Pulmonary artery endothelial cell (primary cell): ENCODE measurements at regions not wholly inside any gene's neighbourhood (a gene's known extent, or its start where the extent isn't known, plus 50 kb on each side); places are given as distances from the start of the nearest gene placed in this dataset.

Source experiments
- DNase-seq: peaks from one replicate; pipeline ENCODE4 v3.0.0-alpha.2; 2011; ENCODE audit warnings: low read depth, low spot score

DNA sequence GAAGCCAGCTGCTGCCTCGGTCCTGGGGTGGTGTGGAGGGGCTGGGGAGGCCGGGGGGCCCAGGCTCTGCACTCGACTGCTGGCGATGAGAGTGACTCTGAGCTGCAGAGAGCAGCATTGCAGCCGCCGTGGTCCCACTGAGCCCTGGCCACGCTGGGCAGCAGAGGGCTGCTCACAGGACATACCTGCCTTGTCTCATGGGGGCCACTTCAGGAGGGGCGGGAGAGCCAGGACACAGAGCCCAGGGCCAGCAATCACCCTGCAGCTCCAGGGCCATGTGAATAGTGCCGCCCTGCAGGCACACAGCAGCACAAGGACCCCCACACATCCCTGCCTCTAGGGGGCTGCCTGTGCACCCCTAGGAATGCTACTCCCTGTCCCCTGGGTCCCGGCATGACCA is 147.0 kb downstream of the CRYBB2 start:
- no peak for DNase-seq

DNA sequence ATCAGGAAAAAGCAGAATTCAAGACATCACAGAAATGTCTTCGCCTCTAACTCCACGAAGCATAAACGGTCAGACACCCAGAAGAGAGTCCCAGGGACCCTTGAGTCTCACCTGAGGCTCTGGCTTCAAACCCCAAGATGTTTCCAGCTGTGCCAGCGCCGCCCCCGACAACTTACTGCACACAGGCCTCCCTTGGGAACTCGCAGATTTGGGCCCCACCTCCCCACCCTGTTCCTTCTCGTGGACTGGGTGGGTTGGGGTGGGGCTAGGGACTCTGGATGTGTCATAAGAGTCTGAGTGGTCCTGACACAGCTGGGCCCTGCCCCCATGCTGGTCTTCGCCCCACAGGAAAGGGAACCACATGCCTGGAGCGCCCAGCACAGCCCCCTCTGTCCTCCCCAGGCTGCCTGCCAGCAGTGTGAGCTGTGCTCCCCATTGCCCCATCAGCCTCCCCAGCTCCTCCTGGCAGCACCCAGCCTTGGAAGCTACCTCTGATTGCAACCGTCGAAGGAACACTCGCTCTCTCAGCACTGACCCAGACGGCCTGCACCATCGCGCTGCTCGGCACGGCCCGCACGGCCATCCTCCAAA is 147.5 kb downstream of the CRYBB2 start:
- no peak for DNase-seq

- no peak for DNase-seq
These were observed 148.3 kb downstream of the CRYBB2 start for GRCh38 chr22:25367756-25368155.

- DNase-seq, result no peak
These were observed 148.8 kb downstream of the CRYBB2 start for GRCh38 chr22:25368271-25368670.

DNA sequence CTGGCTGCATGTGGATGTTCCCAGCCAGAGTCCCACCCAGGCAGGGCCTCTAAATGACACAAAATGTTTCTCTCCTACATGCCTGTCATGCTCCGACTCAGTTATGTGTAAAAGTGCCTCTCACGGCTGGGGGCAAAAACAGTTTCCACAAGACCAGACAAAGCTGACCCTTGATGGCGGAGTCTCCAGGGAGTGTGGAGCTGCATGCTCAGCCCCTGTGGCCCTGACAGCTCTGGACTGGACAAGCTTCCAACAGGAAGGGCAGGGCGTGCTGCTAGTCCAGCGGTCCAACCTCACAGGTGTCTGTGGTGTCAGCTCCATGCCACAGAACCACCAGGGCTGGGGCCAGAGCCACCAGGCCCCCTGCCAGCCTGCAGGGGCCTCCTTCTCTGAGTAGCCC is 149.6 kb downstream of the CRYBB2 start:
- DNase-seq, result no peak

DNA sequence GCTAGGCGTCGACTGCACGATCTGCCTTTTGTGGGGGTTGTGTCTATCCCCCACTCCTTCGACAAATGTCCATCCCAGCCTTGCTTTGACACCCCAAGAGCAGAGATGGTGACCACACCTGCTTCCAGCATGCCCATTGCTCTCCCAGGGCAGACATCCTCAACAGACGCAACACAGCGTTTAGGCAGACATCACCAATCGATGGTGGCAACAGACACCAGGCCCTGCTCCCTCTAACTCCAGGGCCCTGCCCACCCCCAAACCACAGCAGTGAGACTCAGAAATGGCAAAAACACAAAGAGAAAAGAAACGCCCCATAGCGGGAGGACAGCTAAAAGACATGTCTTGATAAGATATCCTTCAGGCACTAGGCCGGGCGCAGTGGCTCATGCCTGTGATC is 150.9 kb downstream of the CRYBB2 start:
- no peak for DNase-seq

DNA sequence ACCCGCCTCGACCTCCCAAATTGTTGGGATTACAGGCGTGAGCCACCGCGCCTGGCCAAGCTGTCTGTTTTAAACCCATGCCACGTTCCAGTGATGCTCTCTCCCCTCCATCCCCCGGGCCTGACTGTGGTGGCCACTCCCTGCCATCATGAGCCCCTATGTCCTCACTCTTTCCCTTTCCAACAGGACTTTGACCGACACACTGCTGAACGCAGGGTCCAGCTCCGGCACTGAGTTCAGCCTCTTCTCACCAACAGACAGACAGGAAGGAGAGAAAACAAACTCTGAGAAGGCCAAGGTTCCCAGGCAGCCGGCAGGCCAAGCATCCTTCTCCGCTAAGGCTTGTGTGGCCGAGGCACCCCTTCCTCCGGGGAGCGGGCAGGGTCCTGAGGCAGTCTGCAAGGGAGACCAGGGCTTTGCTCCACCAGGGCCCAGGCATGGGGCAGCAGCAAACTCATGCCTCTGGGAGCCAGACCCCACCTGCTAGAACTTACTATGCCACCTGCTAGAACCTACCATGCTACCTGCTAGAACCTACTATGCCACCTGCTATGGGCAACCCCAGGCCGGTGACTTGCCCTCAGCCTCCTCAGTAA is 152.7 kb downstream of the CRYBB2 start:
- DNase-seq, result no peak

DNA sequence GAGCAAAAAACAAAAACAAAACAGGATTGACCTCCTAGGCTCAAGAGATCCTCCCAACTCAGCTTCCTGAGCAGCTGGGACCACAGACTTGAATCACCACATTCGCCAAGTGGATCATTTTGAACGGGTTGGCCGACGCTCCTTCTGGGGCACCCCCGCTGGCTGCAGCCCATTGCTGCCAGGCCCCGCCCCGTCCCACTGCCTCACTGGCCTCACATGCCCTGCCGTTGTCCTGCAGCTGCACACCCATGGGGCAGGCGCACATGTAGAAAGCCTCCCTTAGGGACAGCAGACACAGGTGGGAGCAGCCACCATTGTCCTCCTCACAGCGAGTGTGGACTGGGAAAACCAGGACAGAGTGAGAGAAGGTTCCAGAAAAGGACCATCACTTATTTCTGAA is 154.5 kb downstream of the CRYBB2 start:
- no peak for DNase-seq

DNA sequence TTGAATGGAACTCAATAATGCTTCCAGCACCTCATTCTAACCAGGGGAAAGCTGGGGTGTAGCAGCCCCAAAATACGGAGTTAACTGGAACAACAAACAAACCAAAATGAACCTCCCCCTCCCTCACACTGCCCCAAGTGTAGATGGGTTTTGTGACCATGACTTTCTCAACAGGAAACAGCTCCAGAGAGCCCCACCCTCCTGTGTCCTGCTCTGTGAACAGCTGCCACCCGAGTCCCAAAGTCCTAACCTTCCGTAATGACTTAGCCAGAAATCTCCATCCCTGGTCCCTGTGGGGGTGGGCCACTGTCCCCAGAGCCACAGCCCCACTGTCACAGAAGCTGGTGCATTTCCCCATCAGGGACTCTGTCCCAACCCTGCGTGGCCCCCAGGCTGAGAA is 155.4 kb downstream of the CRYBB2 start:
- no peak for DNase-seq

- DNase-seq, result no peak
These were observed 156.2 kb downstream of the CRYBB2 start for GRCh38 chr22:25375683-25376082.

GRCh38 chr22:25377699-25378098 is 158.3 kb downstream of the CRYBB2 start:
- DNase-seq, result no peak

- no peak for DNase-seq
These were observed 160.8 kb downstream of the CRYBB2 start for GRCh38 chr22:25380122-25380747.

DNA sequence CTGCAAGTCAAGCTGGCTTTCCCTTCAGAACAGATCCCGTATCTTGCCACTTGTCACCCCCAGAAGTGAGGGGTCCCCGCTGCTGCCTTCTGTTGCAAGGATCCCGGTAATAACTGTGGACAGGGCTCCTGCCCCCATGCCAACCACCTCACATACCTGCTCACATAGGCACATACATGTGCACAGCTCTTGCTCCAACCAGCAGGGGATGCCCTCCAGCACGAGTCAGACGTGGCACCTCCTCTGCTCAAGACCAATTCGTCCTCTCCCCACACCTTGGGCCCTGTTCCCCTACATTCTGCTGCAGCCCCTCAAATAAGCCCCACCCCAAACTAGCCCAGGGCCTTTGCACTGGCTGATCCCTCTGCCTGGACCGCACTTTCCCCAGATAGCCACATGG is 163.3 kb downstream of the CRYBB2 start:
- DNase-seq, result no peak

DNA sequence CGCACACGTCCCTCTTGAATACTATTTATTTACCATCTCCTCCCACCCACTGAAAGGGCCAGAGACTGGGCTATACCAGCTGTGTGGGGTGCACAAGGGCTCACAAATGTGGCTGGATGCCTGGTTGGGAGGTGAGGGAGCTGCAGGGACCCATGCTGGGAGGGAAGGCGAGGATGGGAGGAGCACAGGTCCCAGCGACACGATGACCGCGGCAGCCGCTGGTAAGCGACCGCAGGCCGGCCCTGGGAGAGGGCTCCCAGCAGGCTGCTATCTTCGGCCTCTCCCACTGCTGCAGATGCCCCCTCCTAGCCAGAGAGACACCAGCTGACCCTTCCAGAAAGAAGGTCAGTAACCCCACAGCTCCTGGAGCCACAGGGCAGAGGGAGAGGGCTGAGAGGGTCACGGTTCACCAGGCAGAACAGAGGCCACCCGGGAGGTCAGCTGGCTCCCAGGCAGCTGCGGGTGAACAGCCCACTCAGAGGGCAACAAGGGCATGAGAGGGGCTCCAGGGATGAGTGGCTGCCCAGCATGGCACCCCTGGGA is 163.9 kb downstream of the CRYBB2 start:
- DNase-seq, result no peak

GRCh38 chr22:25383892-25384291 is 164.5 kb downstream of the CRYBB2 start:
- DNase-seq, result no peak

- DNase-seq, result no peak
These were observed 167.1 kb downstream of the CRYBB2 start for GRCh38 chr22:25386538-25386884.

GRCh38 chr22:25388415-25388814 is 169.0 kb downstream of the CRYBB2 start:
- no peak for DNase-seq

DNA sequence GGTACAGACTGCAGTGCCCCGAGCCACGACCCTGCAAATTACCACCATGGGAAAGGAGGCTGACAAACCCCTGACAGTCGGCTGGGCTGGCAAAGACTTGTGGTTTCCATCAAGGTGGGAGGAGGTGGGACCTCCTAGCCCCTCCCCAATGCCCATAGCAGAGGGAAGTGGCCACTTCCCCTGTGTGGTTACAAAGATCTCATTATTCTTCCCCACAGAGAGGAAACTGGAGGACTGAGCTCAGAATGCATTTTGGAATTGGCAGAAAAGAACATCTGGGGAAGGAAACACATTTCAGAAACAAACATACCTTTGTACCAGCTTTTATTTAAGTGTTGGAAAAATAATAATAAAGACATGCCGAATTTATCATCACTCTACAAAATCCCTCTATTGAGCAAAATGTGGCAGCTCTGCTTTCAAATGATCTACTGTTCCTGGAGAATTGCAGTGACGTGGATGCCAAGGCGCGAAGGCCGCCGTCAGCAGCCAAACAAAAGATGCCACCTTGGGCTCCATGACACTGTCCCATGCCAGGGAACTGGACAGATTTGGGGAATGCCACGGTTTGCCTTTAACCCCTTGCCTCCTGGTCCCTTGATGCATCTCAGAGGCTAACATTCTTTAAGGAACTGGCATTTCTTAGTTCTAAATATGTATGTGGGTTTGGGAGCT is 169.6 kb downstream of the CRYBB2 start:
- DNase-seq, result no peak

DNA sequence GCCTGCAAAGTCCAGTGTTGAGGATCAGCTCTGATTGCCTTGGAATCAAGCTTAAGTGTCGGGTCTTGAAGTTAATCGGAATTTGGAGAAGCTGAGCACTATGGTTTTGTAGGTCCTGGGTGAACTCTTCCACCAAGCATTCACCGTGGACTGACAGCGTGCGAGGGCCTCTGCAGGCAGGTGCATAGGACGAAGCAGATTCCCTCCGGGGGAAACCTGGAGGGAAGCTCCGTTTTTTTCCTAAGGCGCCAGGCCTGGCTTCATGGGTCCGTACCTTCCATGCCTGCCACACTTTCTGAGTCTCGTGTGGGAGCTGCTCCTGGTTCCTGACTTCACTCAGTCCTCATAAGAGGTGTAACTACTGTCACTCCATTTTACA is 170.1 kb downstream of the CRYBB2 start:
- DNase-seq, result no peak

DNA sequence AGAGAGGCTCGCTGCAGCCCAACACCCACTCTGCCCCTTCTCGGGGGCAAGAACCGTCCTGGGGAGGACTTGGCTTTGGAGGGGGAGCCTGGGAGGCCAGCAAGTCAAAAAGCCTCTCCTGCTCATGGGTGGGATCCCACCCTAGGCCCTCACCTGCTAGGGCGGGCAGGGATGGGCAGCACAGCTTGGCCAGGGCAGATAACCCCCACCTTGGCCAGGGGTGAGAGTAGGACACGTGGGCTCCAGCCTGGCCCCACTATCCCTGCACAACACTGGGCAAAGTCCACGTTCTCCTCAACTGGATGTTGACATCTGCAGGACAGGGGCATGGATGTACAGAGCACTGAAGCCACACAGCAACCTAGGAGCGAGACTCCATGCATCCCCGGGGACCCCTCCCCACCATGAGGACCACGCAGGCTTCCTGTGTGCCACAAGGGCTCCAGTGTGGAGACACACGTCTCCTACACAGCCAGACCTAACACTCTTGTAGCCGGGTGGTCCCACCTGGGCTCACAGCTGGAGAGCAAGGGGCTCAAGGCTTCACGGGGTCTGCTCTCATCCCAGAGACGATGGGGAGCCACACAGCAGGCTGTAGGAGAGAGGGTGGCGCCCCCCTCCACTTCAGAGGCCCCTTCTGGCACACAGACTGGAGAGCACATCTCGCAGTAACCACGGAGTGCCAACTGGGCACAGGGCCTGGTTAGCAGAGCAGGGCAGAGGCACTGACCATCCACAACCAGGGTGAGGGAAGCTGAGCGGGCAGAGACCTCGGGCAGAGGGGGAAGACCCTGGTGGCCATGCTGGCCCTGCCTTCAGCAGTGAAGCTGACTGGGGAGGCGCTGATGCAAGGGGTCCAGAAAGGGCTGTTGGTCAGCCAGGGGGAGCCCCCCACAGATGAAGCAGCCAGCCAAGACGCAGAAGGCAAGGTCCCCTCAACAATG is 171.1 kb downstream of the CRYBB2 start:
- DNase-seq, result no peak

- DNase-seq, result no peak
These were observed 171.9 kb upstream of the GRK3 start for GRCh38 chr22:25392584-25392983.
